Endodermal cell (in vitro differentiated cells): ENCODE measurements at regions not wholly inside any gene's neighbourhood (a gene's known extent, or its start where the extent isn't known, plus 50 kb on each side); places are given as distances from the start of the nearest gene placed in this dataset.

Source experiments
- DNase-seq: peaks from one replicate; pipeline ENCODE4 v3.0.0-alpha.2; 2017
- H3K27ac ChIP-seq: 2 replicates; pipeline ENCODE4 v1.5.1; 2013; ENCODE audit warnings: mild to moderate bottlenecking, low read depth, low read length, moderate library complexity
- H3K27me3 ChIP-seq: 2 replicates; pipeline ENCODE4 v1.6.1; 2013; ENCODE audit warnings: mild to moderate bottlenecking, low read length, moderate library complexity; ENCODE audit not compliant: insufficient read depth, control insufficient read depth, poor library complexity, severe bottlenecking
- H3K36me3 ChIP-seq: 2 replicates; pipeline ENCODE4 v1.7.0; 2013; ENCODE audit warnings: mild to moderate bottlenecking, low read length, moderate library complexity; ENCODE audit not compliant: control insufficient read depth, insufficient read depth
- H3K4me1 ChIP-seq: one replicate; pipeline ENCODE4 v1.7.0; 2013; ENCODE audit warnings: low read length; ENCODE audit not compliant: control insufficient read depth, insufficient read depth
- H3K4me3 ChIP-seq: 2 replicates; pipeline ENCODE4 v1.5.1; 2013; ENCODE audit warnings: mild to moderate bottlenecking, low read length, moderate library complexity
- H3K9ac ChIP-seq: 2 replicates; pipeline ENCODE4 v1.6.1; 2013; ENCODE audit warnings: mild to moderate bottlenecking, low read length, moderate library complexity; ENCODE audit not compliant: poor library complexity, severe bottlenecking; ENCODE audit errors: extremely low read depth
- H3K9me3 ChIP-seq: 2 replicates; pipeline ENCODE4 v1.6.1; 2013; ENCODE audit warnings: mild to moderate bottlenecking, low read length, moderate library complexity; ENCODE audit not compliant: control insufficient read depth
- H3K27ac Mint-ChIP-seq: 2 replicates; pipeline ENCODE4 v1.8.0; 2020; ENCODE audit warnings: mixed read lengths
- H3K27me3 Mint-ChIP-seq: 2 replicates; pipeline ENCODE4 v1.8.0; 2021; ENCODE audit warnings: mild to moderate bottlenecking, mixed read lengths; ENCODE audit not compliant: insufficient read depth
- H3K36me3 Mint-ChIP-seq: 2 replicates; pipeline ENCODE4 v1.8.0; 2020; ENCODE audit warnings: low read depth, mixed read lengths
- H3K4me1 Mint-ChIP-seq: 2 replicates; pipeline ENCODE4 v1.8.0; 2020; ENCODE audit warnings: mixed read lengths
- H3K4me3 Mint-ChIP-seq: 2 replicates; pipeline ENCODE4 v1.8.0; 2020; ENCODE audit warnings: mild to moderate bottlenecking, moderate library complexity, mixed read lengths
- H3K9me3 Mint-ChIP-seq: 2 replicates; pipeline ENCODE4 v1.8.0; 2020; ENCODE audit warnings: mild to moderate bottlenecking, mixed read lengths
- CTCF ChIP-seq: fragments of 200-600 bp; sonication (generic); conservative IDR thresholded peaks from 2 replicates; pipeline ENCODE4 v1.5.0; 2021; ENCODE audit warnings: antibody characterized with exemption, mild to moderate bottlenecking
- WGBS, 2 experiments: methylation state at CpG; one replicate each; pipeline versions ENCODE4 v1.1.5 to v1.1.7; 2013; ENCODE audit warnings: missing lambda C conversion rate in 2 of 2, mixed read lengths in 1 of 2; ENCODE audit not compliant: insufficient coverage in 1 of 2, insufficient read length in 1 of 2; 5-methylcytosine and 5-hydroxymethylcytosine counted together

- TF ChIP-seq CTCF = no peak
- H3K9ac ChIP-seq = no peak overlapping the region
- H3K27me3 Mint-ChIP-seq = peaks cover under 1% of the 10 kb centered on the region
- no peak for DNase-seq
- H3K36me3 ChIP-seq = no peaks in the 10 kb centered on the region
- no peak overlapping the region for H3K27ac Mint-ChIP-seq
- no peaks in the 10 kb centered on the region for H3K36me3 Mint-ChIP-seq
- H3K4me3 Mint-ChIP-seq = no peak overlapping the region
- no peaks in the 10 kb centered on the region for H3K4me1 ChIP-seq
- no peaks in the 10 kb centered on the region for H3K9me3 ChIP-seq
- no peaks in the 10 kb centered on the region for H3K9me3 Mint-ChIP-seq
- H3K4me3 ChIP-seq = no peak overlapping the region
- H3K4me1 Mint-ChIP-seq = no peaks in the 10 kb centered on the region
- H3K27ac ChIP-seq = no peak overlapping the region
- H3K27me3 ChIP-seq = no peaks in the 10 kb centered on the region
Observed at GRCh38 chr2:167355821-167356220, 467.5 kb downstream of the XIRP2 start.

GRCh38 chr2:167353605-167354280, 465.5 kb downstream of the XIRP2 start:
- no peak overlapping the region for H3K27ac Mint-ChIP-seq
- DNase-seq = no peak
- H3K9me3 Mint-ChIP-seq = no peaks in the 10 kb centered on the region
- H3K4me1 ChIP-seq = no peaks in the 10 kb centered on the region
- no peak overlapping the region for H3K9ac ChIP-seq
- H3K36me3 ChIP-seq = no peaks in the 10 kb centered on the region
- H3K4me1 Mint-ChIP-seq = no peaks in the 10 kb centered on the region
- H3K36me3 Mint-ChIP-seq = no peaks in the 10 kb centered on the region
- no peaks in the 10 kb centered on the region for H3K9me3 ChIP-seq
- no peak overlapping the region for H3K27ac ChIP-seq
- peaks cover 4% of the 10 kb centered on the region for H3K27me3 Mint-ChIP-seq
- no peak overlapping the region for H3K4me3 ChIP-seq
- 90 to 96% methylated on average over 1 of the region's 1 CpG for WGBS, 2 experiments
- no peaks in the 10 kb centered on the region for H3K27me3 ChIP-seq
- TF ChIP-seq CTCF = no peak
- no peak overlapping the region for H3K4me3 Mint-ChIP-seq

GRCh38 chr2:167345559-167345958, 457.3 kb downstream of the XIRP2 start:
- no peaks in the 10 kb centered on the region for H3K27me3 ChIP-seq
- H3K4me3 Mint-ChIP-seq = no peak overlapping the region
- no peaks in the 10 kb centered on the region for H3K36me3 Mint-ChIP-seq
- no peak overlapping the region for H3K9ac ChIP-seq
- H3K4me1 ChIP-seq = no peaks in the 10 kb centered on the region
- H3K4me3 ChIP-seq = no peak overlapping the region
- 89% methylated on average over 2 of the region's 2 CpGs; no CpG with 5 or more reads in 1 of the 2 experiments for WGBS, 2 experiments
- H3K9me3 Mint-ChIP-seq = no peaks in the 10 kb centered on the region
- no peak overlapping the region for H3K27ac Mint-ChIP-seq
- no peaks in the 10 kb centered on the region for H3K36me3 ChIP-seq
- H3K27ac ChIP-seq = no peak overlapping the region
- DNase-seq = no peak
- no peak for TF ChIP-seq CTCF
- peaks cover under 1% of the 10 kb centered on the region for H3K27me3 Mint-ChIP-seq
- H3K9me3 ChIP-seq = no peaks in the 10 kb centered on the region
- H3K4me1 Mint-ChIP-seq = peaks cover 6% of the 10 kb centered on the region
